ENCODE measurements at regions not wholly inside any gene's neighbourhood (a gene's known extent, or its start where the extent isn't known, plus 50 kb on each side); places are given as distances from the start of the nearest gene placed in this dataset.
"Not testable (repeated sequence)": the region's sequence is repeated elsewhere in the genome, so short reads cannot be mapped to it uniquely, and the experiment has no call there.

- Histone ChIP-seq H3K27ac (ENCODE audit: low read depth, low read length) (no peak overlapping the region), H3K9me3 (ENCODE audit: control insufficient read depth, insufficient read depth, low read length) (no peaks in the 10 kb centered on the region), H3K4me3 (ENCODE audit: low read depth, low read length) (no peak overlapping the region), H3K36me3 (ENCODE audit: control insufficient read depth, insufficient read depth, low read length) (no peaks in the 10 kb centered on the region), H3K27me3 (ENCODE audit: control insufficient read depth, insufficient read depth, low read length) (no peaks in the 10 kb centered on the region), H3K9ac (ENCODE audit: low read depth, low read length) (no peak overlapping the region), H3K4me1 (ENCODE audit: control insufficient read depth, insufficient read depth, low read length) (no peaks in the 10 kb centered on the region)
These were observed 54.4 kb upstream of the LGR5 start for GRCh38 chr12:71385155-71385554.

- H3K4me3 ChIP-seq (ENCODE audit: low read depth, low read length); H3K27ac ChIP-seq (ENCODE audit: low read depth, low read length); H3K9ac ChIP-seq (ENCODE audit: low read depth, low read length); H3K27me3 ChIP-seq (ENCODE audit: control insufficient read depth, insufficient read depth, low read length); H3K4me1 ChIP-seq (ENCODE audit: control insufficient read depth, insufficient read depth, low read length); H3K9me3 ChIP-seq (ENCODE audit: control insufficient read depth, insufficient read depth, low read length); H3K36me3 ChIP-seq (ENCODE audit: control insufficient read depth, insufficient read depth, low read length): not testable (repeated sequence)
These were observed 62.8 kb upstream of the LGR5 start for GRCh38 chr12:71376711-71377355.

GRCh38 chr12:71371122-71371521 lies 68.5 kb upstream of the LGR5 start:
- Histone ChIP-seq H3K4me1 (ENCODE audit: control insufficient read depth, insufficient read depth, low read length) (no peaks in the 10 kb centered on the region), H3K9ac (ENCODE audit: low read depth, low read length) (no peak overlapping the region), H3K4me3 (ENCODE audit: low read depth, low read length) (no peak overlapping the region), H3K27ac (ENCODE audit: low read depth, low read length) (no peak overlapping the region), H3K27me3 (ENCODE audit: control insufficient read depth, insufficient read depth, low read length) (no peaks in the 10 kb centered on the region), H3K9me3 (ENCODE audit: control insufficient read depth, insufficient read depth, low read length) (no peaks in the 10 kb centered on the region), H3K36me3 (ENCODE audit: control insufficient read depth, insufficient read depth, low read length) (no peaks in the 10 kb centered on the region)

- H3K27me3 ChIP-seq (ENCODE audit: control insufficient read depth, insufficient read depth, low read length) = no peaks in the 10 kb centered on the region
These were observed 79.6 kb upstream of the LGR5 start for GRCh38 chr12:71360013-71360412.

GRCh38 chr12:71356569-71356968 lies 83.0 kb upstream of the LGR5 start:
- Histone ChIP-seq H3K4me1 (ENCODE audit: control insufficient read depth, insufficient read depth, low read length) (no peaks in the 10 kb centered on the region), H3K27ac (ENCODE audit: low read depth, low read length) (no peak overlapping the region), H3K36me3 (ENCODE audit: control insufficient read depth, insufficient read depth, low read length) (no peaks in the 10 kb centered on the region), H3K9me3 (ENCODE audit: control insufficient read depth, insufficient read depth, low read length) (no peaks in the 10 kb centered on the region), H3K9ac (ENCODE audit: low read depth, low read length) (no peak overlapping the region), H3K4me3 (ENCODE audit: low read depth, low read length) (no peak overlapping the region), H3K27me3 (ENCODE audit: control insufficient read depth, insufficient read depth, low read length) (no peaks in the 10 kb centered on the region)

More at GRCh38 chr12:71360013-71360412, 79.6 kb upstream of the LGR5 start:
- Histone ChIP-seq H3K27ac (ENCODE audit: low read depth, low read length) (no peak overlapping the region), H3K4me3 (ENCODE audit: low read depth, low read length) (no peak overlapping the region), H3K9ac (ENCODE audit: low read depth, low read length) (no peak overlapping the region), H3K9me3 (ENCODE audit: control insufficient read depth, insufficient read depth, low read length) (no peaks in the 10 kb centered on the region), H3K4me1 (ENCODE audit: control insufficient read depth, insufficient read depth, low read length) (no peaks in the 10 kb centered on the region), H3K36me3 (ENCODE audit: control insufficient read depth, insufficient read depth, low read length) (no peaks in the 10 kb centered on the region)

- H3K4me3 ChIP-seq (ENCODE audit: low read depth, low read length) = no peak overlapping the region
- no peaks in the 10 kb centered on the region for H3K27me3 ChIP-seq (ENCODE audit: control insufficient read depth, insufficient read depth, low read length)
- H3K9me3 ChIP-seq (ENCODE audit: control insufficient read depth, insufficient read depth, low read length) = no peaks in the 10 kb centered on the region
- H3K9ac ChIP-seq (ENCODE audit: low read depth, low read length) = no peak overlapping the region
- no peaks in the 10 kb centered on the region for H3K36me3 ChIP-seq (ENCODE audit: control insufficient read depth, insufficient read depth, low read length)
- H3K4me1 ChIP-seq (ENCODE audit: control insufficient read depth, insufficient read depth, low read length) = no peaks in the 10 kb centered on the region
- H3K27ac ChIP-seq (ENCODE audit: low read depth, low read length) = no peak overlapping the region
These were observed 84.7 kb upstream of the LGR5 start for GRCh38 chr12:71354871-71355270.

- Histone ChIP-seq H3K9ac (ENCODE audit: low read depth, low read length) (no peak overlapping the region), H3K9me3 (ENCODE audit: control insufficient read depth, insufficient read depth, low read length) (no peaks in the 10 kb centered on the region), H3K27ac (ENCODE audit: low read depth, low read length) (no peak overlapping the region), H3K4me1 (ENCODE audit: control insufficient read depth, insufficient read depth, low read length) (no peaks in the 10 kb centered on the region), H3K4me3 (ENCODE audit: low read depth, low read length) (no peak overlapping the region), H3K36me3 (ENCODE audit: control insufficient read depth, insufficient read depth, low read length) (no peaks in the 10 kb centered on the region), H3K27me3 (ENCODE audit: control insufficient read depth, insufficient read depth, low read length) (no peaks in the 10 kb centered on the region)
These were observed 86.0 kb upstream of the LGR5 start for GRCh38 chr12:71353607-71354006.

- Histone ChIP-seq H3K36me3 (ENCODE audit: control insufficient read depth, insufficient read depth, low read length) (no peaks in the 10 kb centered on the region), H3K27ac (ENCODE audit: low read depth, low read length) (no peak overlapping the region), H3K9ac (ENCODE audit: low read depth, low read length) (no peak overlapping the region), H3K4me1 (ENCODE audit: control insufficient read depth, insufficient read depth, low read length) (no peaks in the 10 kb centered on the region), H3K9me3 (ENCODE audit: control insufficient read depth, insufficient read depth, low read length) (no peaks in the 10 kb centered on the region), H3K27me3 (ENCODE audit: control insufficient read depth, insufficient read depth, low read length) (no peaks in the 10 kb centered on the region), H3K4me3 (ENCODE audit: low read depth, low read length) (no peak overlapping the region)
These were observed 89.6 kb upstream of the LGR5 start for GRCh38 chr12:71349950-71350349.

GRCh38 chr12:71338933-71339332 lies 100.7 kb upstream of the LGR5 start:
- no peak overlapping the region for H3K27ac ChIP-seq (ENCODE audit: low read depth, low read length)
- no peaks in the 10 kb centered on the region; the same call in 1 of the 2 replicates for H3K9me3 ChIP-seq (ENCODE audit: control insufficient read depth, insufficient read depth, low read length)
- H3K9ac ChIP-seq (ENCODE audit: low read depth, low read length) = no peak overlapping the region
- 0 out of 2 replicates have a peak, but pooled peaks cover 4% of the 10 kb centered on the region for H3K4me1 ChIP-seq (ENCODE audit: control insufficient read depth, insufficient read depth, low read length)
- no peaks in the 10 kb centered on the region for H3K36me3 ChIP-seq (ENCODE audit: control insufficient read depth, insufficient read depth, low read length)
- no peak overlapping the region for H3K4me3 ChIP-seq (ENCODE audit: low read depth, low read length)
- no peaks in the 10 kb centered on the region for H3K27me3 ChIP-seq (ENCODE audit: control insufficient read depth, insufficient read depth, low read length)

GRCh38 chr12:71335963-71336257 lies 103.7 kb upstream of the LGR5 start:
- no peak overlapping the region for H3K9ac ChIP-seq (ENCODE audit: low read depth, low read length)
- H3K27me3 ChIP-seq (ENCODE audit: control insufficient read depth, insufficient read depth, low read length) = no peaks in the 10 kb centered on the region
- no peak overlapping the region for H3K4me3 ChIP-seq (ENCODE audit: low read depth, low read length)
- no peaks in the 10 kb centered on the region for H3K36me3 ChIP-seq (ENCODE audit: control insufficient read depth, insufficient read depth, low read length)
- H3K4me1 ChIP-seq (ENCODE audit: control insufficient read depth, insufficient read depth, low read length) = no peaks in the 10 kb centered on the region
- no peak overlapping the region for H3K27ac ChIP-seq (ENCODE audit: low read depth, low read length)
- no peaks in the 10 kb centered on the region; the same call in 1 of the 2 replicates for H3K9me3 ChIP-seq (ENCODE audit: control insufficient read depth, insufficient read depth, low read length)

- Histone ChIP-seq H3K27ac (ENCODE audit: low read depth, low read length) (no peak overlapping the region), H3K4me3 (ENCODE audit: low read depth, low read length) (no peak overlapping the region), H3K9ac (ENCODE audit: low read depth, low read length) (no peak overlapping the region), H3K27me3 (ENCODE audit: control insufficient read depth, insufficient read depth, low read length) (no peaks in the 10 kb centered on the region), H3K36me3 (ENCODE audit: control insufficient read depth, insufficient read depth, low read length) (no peaks in the 10 kb centered on the region), H3K9me3 (ENCODE audit: control insufficient read depth, insufficient read depth, low read length) (no peaks in the 10 kb centered on the region; the same call in 1 of the 2 replicates), H3K4me1 (ENCODE audit: control insufficient read depth, insufficient read depth, low read length) (no peaks in the 10 kb centered on the region)
These were observed 104.2 kb upstream of the LGR5 start for GRCh38 chr12:71335151-71335962.

Data from HUES48 (cell line).